ENCODE measurements at regions not wholly inside any gene's neighbourhood (a gene's known extent, or its start where the extent isn't known, plus 50 kb on each side); places are given as distances from the start of the nearest gene placed in this dataset.

GRCh38 chr3:94543161-94543560 is 480.3 kb downstream of the NSUN3 start:
- H3K4me3 Mint-ChIP-seq, result no peak overlapping the region
- H3K9me3 Mint-ChIP-seq, result peaks cover 16% of the 10 kb centered on the region

GRCh38 chr3:94544131-94544789 is 481.4 kb downstream of the NSUN3 start:
- H3K36me3 Mint-ChIP-seq (ENCODE audit: low read depth), result no peaks in the 10 kb centered on the region
- no peak for DNase-seq (ENCODE audit: low spot score)
- H3K4me1 Mint-ChIP-seq (ENCODE audit: low read depth), result no peaks in the 10 kb centered on the region
- H3K4me3 Mint-ChIP-seq, result no peak overlapping the region
- H3K27ac Mint-ChIP-seq, result no peak overlapping the region
- no peaks in the 10 kb centered on the region for H3K27me3 Mint-ChIP-seq (ENCODE audit: low read depth)
- peaks cover 18% of the 10 kb centered on the region for H3K9me3 Mint-ChIP-seq

More at GRCh38 chr3:94543161-94543560, 480.3 kb downstream of the NSUN3 start:
- Mint-ChIP-seq H3K27ac (no peak overlapping the region), H3K27me3 (ENCODE audit: low read depth) (no peaks in the 10 kb centered on the region), H3K4me1 (ENCODE audit: low read depth) (no peaks in the 10 kb centered on the region), H3K36me3 (ENCODE audit: low read depth) (no peaks in the 10 kb centered on the region)
- no peak for DNase-seq (ENCODE audit: low spot score)

GRCh38 chr3:94548581-94549316 is 485.9 kb downstream of the NSUN3 start:
- no peaks in the 10 kb centered on the region for H3K27me3 Mint-ChIP-seq (ENCODE audit: low read depth)
- H3K36me3 Mint-ChIP-seq (ENCODE audit: low read depth), result no peaks in the 10 kb centered on the region
- no peak overlapping the region for H3K4me3 Mint-ChIP-seq
- H3K4me1 Mint-ChIP-seq (ENCODE audit: low read depth), result no peaks in the 10 kb centered on the region
- DNase-seq (ENCODE audit: low spot score), result no peak
- no peak overlapping the region for H3K27ac Mint-ChIP-seq
- H3K9me3 Mint-ChIP-seq, result peaks cover 33% of the 10 kb centered on the region

GRCh38 chr3:94561094-94561493 is 498.2 kb downstream of the NSUN3 start:
- no peak for DNase-seq (ENCODE audit: low spot score)
- Mint-ChIP-seq H3K4me3 (no peak overlapping the region), H3K36me3 (ENCODE audit: low read depth) (no peaks in the 10 kb centered on the region), H3K9me3 (peaks cover 4% of the 10 kb centered on the region), H3K27ac (no peak overlapping the region), H3K4me1 (ENCODE audit: low read depth) (no peaks in the 10 kb centered on the region), H3K27me3 (ENCODE audit: low read depth) (no peaks in the 10 kb centered on the region)

- Mint-ChIP-seq H3K4me1 (ENCODE audit: low read depth) (no peaks in the 10 kb centered on the region), H3K27me3 (ENCODE audit: low read depth) (no peaks in the 10 kb centered on the region), H3K4me3 (no peak overlapping the region), H3K27ac (no peak overlapping the region), H3K36me3 (ENCODE audit: low read depth) (no peaks in the 10 kb centered on the region), H3K9me3 (peaks cover 13% of the 10 kb centered on the region)
- DNase-seq (ENCODE audit: low spot score), result no peak
Observed at GRCh38 chr3:94564247-94564646, 501.4 kb downstream of the NSUN3 start.

GRCh38 chr3:94568041-94568440 is 505.2 kb downstream of the NSUN3 start:
- Mint-ChIP-seq H3K27me3 (ENCODE audit: low read depth) (no peaks in the 10 kb centered on the region), H3K27ac (no peak overlapping the region), H3K4me3 (no peak overlapping the region), H3K36me3 (ENCODE audit: low read depth) (no peaks in the 10 kb centered on the region), H3K9me3 (peaks cover 13% of the 10 kb centered on the region), H3K4me1 (ENCODE audit: low read depth) (no peaks in the 10 kb centered on the region)
- no peak for DNase-seq (ENCODE audit: low spot score)

- H3K27ac Mint-ChIP-seq, result no peak overlapping the region
- DNase-seq (ENCODE audit: low spot score), result no peak
- peaks cover 14% of the 10 kb centered on the region for H3K9me3 Mint-ChIP-seq
- no peaks in the 10 kb centered on the region for H3K4me1 Mint-ChIP-seq (ENCODE audit: low read depth)
- no peak overlapping the region for H3K4me3 Mint-ChIP-seq
- H3K27me3 Mint-ChIP-seq (ENCODE audit: low read depth), result no peaks in the 10 kb centered on the region
- H3K36me3 Mint-ChIP-seq (ENCODE audit: low read depth), result no peaks in the 10 kb centered on the region
Observed at GRCh38 chr3:94573337-94573736, 510.5 kb downstream of the NSUN3 start.

GRCh38 chr3:94587291-94587690 is 524.4 kb downstream of the NSUN3 start:
- no peak overlapping the region for H3K4me3 Mint-ChIP-seq
- H3K4me1 Mint-ChIP-seq (ENCODE audit: low read depth), result no peaks in the 10 kb centered on the region
- no peaks in the 10 kb centered on the region for H3K36me3 Mint-ChIP-seq (ENCODE audit: low read depth)
- DNase-seq (ENCODE audit: low spot score), result no peak
- H3K27ac Mint-ChIP-seq, result no peak overlapping the region
- H3K9me3 Mint-ChIP-seq, result peaks cover 4% of the 10 kb centered on the region
- H3K27me3 Mint-ChIP-seq (ENCODE audit: low read depth), result no peaks in the 10 kb centered on the region

GRCh38 chr3:94593526-94594150 is 530.8 kb downstream of the NSUN3 start:
- no peaks in the 10 kb centered on the region for H3K4me1 Mint-ChIP-seq (ENCODE audit: low read depth)
- H3K27ac Mint-ChIP-seq, result no peak overlapping the region
- peaks cover 4% of the 10 kb centered on the region for H3K9me3 Mint-ChIP-seq
- DNase-seq (ENCODE audit: low spot score), result no peak
- no peaks in the 10 kb centered on the region for H3K27me3 Mint-ChIP-seq (ENCODE audit: low read depth)
- H3K36me3 Mint-ChIP-seq (ENCODE audit: low read depth), result no peaks in the 10 kb centered on the region
- no peak overlapping the region for H3K4me3 Mint-ChIP-seq

GRCh38 chr3:94596141-94596540 is 533.3 kb downstream of the NSUN3 start:
- no peak overlapping the region for H3K4me3 Mint-ChIP-seq
- DNase-seq (ENCODE audit: low spot score), result no peak
- H3K27ac Mint-ChIP-seq, result no peak overlapping the region
- H3K4me1 Mint-ChIP-seq (ENCODE audit: low read depth), result no peaks in the 10 kb centered on the region
- H3K9me3 Mint-ChIP-seq, result peaks cover 11% of the 10 kb centered on the region
- no peaks in the 10 kb centered on the region for H3K27me3 Mint-ChIP-seq (ENCODE audit: low read depth)
- H3K36me3 Mint-ChIP-seq (ENCODE audit: low read depth), result no peaks in the 10 kb centered on the region

- H3K4me1 Mint-ChIP-seq (ENCODE audit: low read depth), result no peaks in the 10 kb centered on the region
- peaks cover 6% of the 10 kb centered on the region for H3K9me3 Mint-ChIP-seq
- H3K36me3 Mint-ChIP-seq (ENCODE audit: low read depth), result no peaks in the 10 kb centered on the region
- no peak for DNase-seq (ENCODE audit: low spot score)
- H3K27ac Mint-ChIP-seq, result no peak overlapping the region
- no peak overlapping the region for H3K4me3 Mint-ChIP-seq
- no peaks in the 10 kb centered on the region for H3K27me3 Mint-ChIP-seq (ENCODE audit: low read depth)
Observed at GRCh38 chr3:94596887-94597566, 534.2 kb downstream of the NSUN3 start.

- H3K4me3 Mint-ChIP-seq, result no peak overlapping the region
- H3K4me1 Mint-ChIP-seq (ENCODE audit: low read depth), result no peaks in the 10 kb centered on the region
- H3K27ac Mint-ChIP-seq, result no peak overlapping the region
Observed at GRCh38 chr3:94607778-94608177, 544.9 kb downstream of the NSUN3 start.

GRCh38 chr3:94609908-94610307 is 547.0 kb downstream of the NSUN3 start:
- Mint-ChIP-seq H3K27ac (no peak overlapping the region), H3K36me3 (ENCODE audit: low read depth) (no peaks in the 10 kb centered on the region), H3K27me3 (ENCODE audit: low read depth) (no peaks in the 10 kb centered on the region), H3K4me1 (ENCODE audit: low read depth) (no peaks in the 10 kb centered on the region), H3K9me3 (peaks cover 8% of the 10 kb centered on the region), H3K4me3 (no peak overlapping the region)
- no peak for DNase-seq (ENCODE audit: low spot score)

More at GRCh38 chr3:94607778-94608177, 544.9 kb downstream of the NSUN3 start:
- H3K27me3 Mint-ChIP-seq (ENCODE audit: low read depth), result no peaks in the 10 kb centered on the region
- H3K9me3 Mint-ChIP-seq, result no peaks in the 10 kb centered on the region
- H3K36me3 Mint-ChIP-seq (ENCODE audit: low read depth), result no peaks in the 10 kb centered on the region
- DNase-seq (ENCODE audit: low spot score), result no peak

GRCh38 chr3:94611596-94611995 is 548.7 kb downstream of the NSUN3 start:
- peaks cover 8% of the 10 kb centered on the region for H3K9me3 Mint-ChIP-seq
- no peaks in the 10 kb centered on the region for H3K36me3 Mint-ChIP-seq (ENCODE audit: low read depth)
- H3K4me3 Mint-ChIP-seq, result no peak overlapping the region
- H3K4me1 Mint-ChIP-seq (ENCODE audit: low read depth), result no peaks in the 10 kb centered on the region
- no peak for DNase-seq (ENCODE audit: low spot score)
- H3K27me3 Mint-ChIP-seq (ENCODE audit: low read depth), result no peaks in the 10 kb centered on the region
- H3K27ac Mint-ChIP-seq, result no peak overlapping the region

Data from T-helper 2 cell treated with Interferon-gamma antibody and Interleukin-4, amounts not matched to agents 5 μg/mL and 100 μg/mL, for 36 hours (primary cell).